ENCODE measurements at regions not wholly inside any gene's neighbourhood (a gene's known extent, or its start where the extent isn't known, plus 50 kb on each side); places are given as distances from the start of the nearest gene placed in this dataset.

- no peak for TF ChIP-seq ZFX (IDR thresholded peaks at IDR 0.05; ENCODE audit: borderline replicate concordance)
- TF ChIP-seq CTCF (IDR thresholded peaks at IDR 0.05), result no peak
- H3K27ac ChIP-seq, result no peak overlapping the region
Observed at GRCh38 chr2:6773694-6774044, 92.0 kb downstream of the CMPK2 start.

GRCh38 chr2:6776125-6776524 is 89.6 kb downstream of the CMPK2 start:
- no peak overlapping the region for H3K27ac ChIP-seq
- TF ChIP-seq CTCF (IDR thresholded peaks at IDR 0.05) (no peak), ZFX (IDR thresholded peaks at IDR 0.05; ENCODE audit: borderline replicate concordance) (no peak)

GRCh38 chr2:6777626-6778025 is 88.1 kb downstream of the CMPK2 start:
- no peak for TF ChIP-seq ZFX (IDR thresholded peaks at IDR 0.05; ENCODE audit: borderline replicate concordance)
- no peak for TF ChIP-seq CTCF (IDR thresholded peaks at IDR 0.05)
- no peak overlapping the region for H3K27ac ChIP-seq

- no peak overlapping the region for H3K27ac ChIP-seq
- no peak for TF ChIP-seq ZFX (IDR thresholded peaks at IDR 0.05; ENCODE audit: borderline replicate concordance)
- no peak for TF ChIP-seq CTCF (IDR thresholded peaks at IDR 0.05)
Observed at GRCh38 chr2:6780765-6781274, 84.9 kb downstream of the CMPK2 start.

GRCh38 chr2:6782517-6783237 is 83.0 kb downstream of the CMPK2 start:
- H3K27ac ChIP-seq, result no peak overlapping the region

GRCh38 chr2:6783238-6783614 is 82.5 kb downstream of the CMPK2 start:
- TF ChIP-seq ZFX (IDR thresholded peaks at IDR 0.05; ENCODE audit: borderline replicate concordance) (no peak), CTCF (IDR thresholded peaks at IDR 0.05) (no peak)
- no peak overlapping the region for H3K27ac ChIP-seq

More at GRCh38 chr2:6782517-6783237, 83.0 kb downstream of the CMPK2 start:
- TF ChIP-seq CTCF (IDR thresholded peaks at IDR 0.05) (no peak), ZFX (IDR thresholded peaks at IDR 0.05; ENCODE audit: borderline replicate concordance) (no peak)

- TF ChIP-seq ZFX (IDR thresholded peaks at IDR 0.05; ENCODE audit: borderline replicate concordance) (no peak), CTCF (IDR thresholded peaks at IDR 0.05) (no peak)
- no peak overlapping the region for H3K27ac ChIP-seq
Observed at GRCh38 chr2:6784291-6784690, 81.4 kb downstream of the CMPK2 start.

Measured in 22Rv1 (cell line).